ENCODE measurements at regions not wholly inside any gene's neighbourhood (a gene's known extent, or its start where the extent isn't known, plus 50 kb on each side); places are given as distances from the start of the nearest gene placed in this dataset.
"Not testable (repeated sequence)": the region's sequence is repeated elsewhere in the genome, so short reads cannot be mapped to it uniquely, and the experiment has no call there.

- Histone ChIP-seq H3K4me1 (no peaks in the 10 kb centered on the region), H3K27ac (no peak overlapping the region), H3K36me3 (no peaks in the 10 kb centered on the region), H3K4me3 (no peak overlapping the region), H3K9me3 (no peaks in the 10 kb centered on the region), H3K27me3 (no peaks in the 10 kb centered on the region)
- intact Hi-C loops (cut with DNase I; ENCODE audit: low total_unique reads) = loop anchor here (5.0 to 10.0 kb wide), 2 partner anchors 150 to 377 kb away; no protein-coding TSS in a partner anchor
- no peak for DNase-seq
- TF ChIP-seq POLR2A (IDR thresholded peaks at IDR 0.05) = no peak
- no peak for TF ChIP-seq CTCF (IDR thresholded peaks at IDR 0.05)
These were observed 79.5 kb upstream of the DMRT1 start for GRCh38 chr9:761793-762560.

- H3K36me3 ChIP-seq = no peaks in the 10 kb centered on the region
- TF ChIP-seq CTCF (IDR thresholded peaks at IDR 0.05) = no peak
- no peak for TF ChIP-seq POLR2A (IDR thresholded peaks at IDR 0.05)
- DNase-seq = no peak
- no peaks in the 10 kb centered on the region for H3K27me3 ChIP-seq
- intact Hi-C loops (cut with DNase I; ENCODE audit: low total_unique reads) = loop anchor here (5.0 to 10.0 kb wide), 2 partner anchors 151 to 379 kb away; no protein-coding TSS in a partner anchor
- no peaks in the 10 kb centered on the region for H3K9me3 ChIP-seq
- H3K4me1 ChIP-seq = no peaks in the 10 kb centered on the region
- H3K27ac ChIP-seq = no peak overlapping the region
- no peak overlapping the region for H3K4me3 ChIP-seq
These were observed 77.8 kb upstream of the DMRT1 start for GRCh38 chr9:763692-764091.

- Histone ChIP-seq H3K4me1 (no peaks in the 10 kb centered on the region), H3K9me3 (no peaks in the 10 kb centered on the region), H3K27ac (no peak overlapping the region), H3K4me3 (no peak overlapping the region), H3K27me3 (no peaks in the 10 kb centered on the region), H3K36me3 (no peaks in the 10 kb centered on the region)
- no peak for TF ChIP-seq POLR2A (IDR thresholded peaks at IDR 0.05)
- peak; percentile 89 to 97 (median 94) for TF ChIP-seq CTCF (IDR thresholded peaks at IDR 0.05)
- peak; percentile 66 to 74 for DNase-seq
- intact Hi-C loops (cut with DNase I; ENCODE audit: low total_unique reads) = loop anchor here (5.0 to 10.0 kb wide), 2 partner anchors 152 to 379 kb away; no protein-coding TSS in a partner anchor
These were observed 77.4 kb upstream of the DMRT1 start for GRCh38 chr9:764105-764524.

GRCh38 chr9:764986-765385, 76.5 kb upstream of the DMRT1 start:
- no peak overlapping the region for H3K27ac ChIP-seq
- no peak for DNase-seq
- intact Hi-C loops (cut with DNase I; ENCODE audit: low total_unique reads) = loop anchor here (5.0 to 10.0 kb wide), 2 partner anchors 153 to 380 kb away; no protein-coding TSS in a partner anchor
- no peak overlapping the region for H3K4me3 ChIP-seq
- no peaks in the 10 kb centered on the region for H3K36me3 ChIP-seq
- H3K9me3 ChIP-seq = no peaks in the 10 kb centered on the region
- TF ChIP-seq CTCF (IDR thresholded peaks at IDR 0.05) (no peak), POLR2A (IDR thresholded peaks at IDR 0.05) (no peak)
- H3K4me1 ChIP-seq = no peaks in the 10 kb centered on the region
- H3K27me3 ChIP-seq = no peaks in the 10 kb centered on the region

GRCh38 chr9:767061-767561, 74.4 kb upstream of the DMRT1 start:
- not testable (repeated sequence) for DNase-seq, H3K27me3 ChIP-seq, H3K4me3 ChIP-seq, H3K27ac ChIP-seq, H3K9me3 ChIP-seq, H3K4me1 ChIP-seq, H3K36me3 ChIP-seq
- intact Hi-C loops (cut with DNase I; ENCODE audit: low total_unique reads) = loop anchor here (10.0 kb wide), 1 partner anchor 382 kb away; no protein-coding TSS in a partner anchor
